ENCODE measurements at regions not wholly inside any gene's neighbourhood (a gene's known extent, or its start where the extent isn't known, plus 50 kb on each side); places are given as distances from the start of the nearest gene placed in this dataset.

GRCh38 chr14:106489112-106489881 is 962.9 kb downstream of the TMEM121 start:
- no peak overlapping the region for H3K4me3 ChIP-seq (ENCODE audit: low read length)
- H3K9me3 ChIP-seq (ENCODE audit: control insufficient read depth, low read depth, low read length), result peaks cover 74% of the 10 kb centered on the region
- H3K27ac ChIP-seq (ENCODE audit: low read length), result no peak overlapping the region
- no peaks in the 10 kb centered on the region for H3K27me3 ChIP-seq (ENCODE audit: control insufficient read depth, insufficient read depth, low read length)
- H3K4me1 ChIP-seq (ENCODE audit: control insufficient read depth, low read depth, low read length), result no peaks in the 10 kb centered on the region
- no peak overlapping the region for H3K9ac ChIP-seq (ENCODE audit: low read length)
- H3K36me3 ChIP-seq (ENCODE audit: control insufficient read depth, low read depth, low read length), result no peaks in the 10 kb centered on the region

- Histone ChIP-seq H3K9me3 (ENCODE audit: control insufficient read depth, low read depth, low read length) (peaks cover 84% of the 10 kb centered on the region), H3K27ac (ENCODE audit: low read length) (no peak overlapping the region), H3K27me3 (ENCODE audit: control insufficient read depth, insufficient read depth, low read length) (no peaks in the 10 kb centered on the region), H3K4me3 (ENCODE audit: low read length) (no peak overlapping the region), H3K4me1 (ENCODE audit: control insufficient read depth, low read depth, low read length) (no peaks in the 10 kb centered on the region), H3K9ac (ENCODE audit: low read length) (no peak overlapping the region), H3K36me3 (ENCODE audit: control insufficient read depth, low read depth, low read length) (no peaks in the 10 kb centered on the region)
Measured at GRCh38 chr14:106490442-106490841, 964.1 kb downstream of the TMEM121 start.

- Histone ChIP-seq H3K4me3 (ENCODE audit: low read length) (no peak overlapping the region), H3K4me1 (ENCODE audit: control insufficient read depth, low read depth, low read length) (no peaks in the 10 kb centered on the region), H3K9ac (ENCODE audit: low read length) (no peak overlapping the region), H3K27me3 (ENCODE audit: control insufficient read depth, insufficient read depth, low read length) (no peaks in the 10 kb centered on the region), H3K27ac (ENCODE audit: low read length) (no peak overlapping the region), H3K36me3 (ENCODE audit: control insufficient read depth, low read depth, low read length) (no peaks in the 10 kb centered on the region), H3K9me3 (ENCODE audit: control insufficient read depth, low read depth, low read length) (peaks cover 84% of the 10 kb centered on the region)
Measured at GRCh38 chr14:106491851-106492250, 965.5 kb downstream of the TMEM121 start.

GRCh38 chr14:106493962-106494823 is 967.8 kb downstream of the TMEM121 start:
- H3K27ac ChIP-seq (ENCODE audit: low read length), result no peak overlapping the region
- H3K27me3 ChIP-seq (ENCODE audit: control insufficient read depth, insufficient read depth, low read length), result no peaks in the 10 kb centered on the region
- no peak overlapping the region for H3K4me3 ChIP-seq (ENCODE audit: low read length)
- H3K36me3 ChIP-seq (ENCODE audit: control insufficient read depth, low read depth, low read length), result no peaks in the 10 kb centered on the region
- peaks cover 73% of the 10 kb centered on the region for H3K9me3 ChIP-seq (ENCODE audit: control insufficient read depth, low read depth, low read length)
- no peak overlapping the region for H3K9ac ChIP-seq (ENCODE audit: low read length)
- no peaks in the 10 kb centered on the region for H3K4me1 ChIP-seq (ENCODE audit: control insufficient read depth, low read depth, low read length)

GRCh38 chr14:106500571-106500970 is 974.2 kb downstream of the TMEM121 start:
- Histone ChIP-seq H3K36me3 (ENCODE audit: control insufficient read depth, low read depth, low read length) (no peaks in the 10 kb centered on the region), H3K9me3 (ENCODE audit: control insufficient read depth, low read depth, low read length) (peaks cover 65% of the 10 kb centered on the region), H3K27me3 (ENCODE audit: control insufficient read depth, insufficient read depth, low read length) (no peaks in the 10 kb centered on the region), H3K9ac (ENCODE audit: low read length) (no peak overlapping the region), H3K27ac (ENCODE audit: low read length) (no peak overlapping the region), H3K4me3 (ENCODE audit: low read length) (no peak overlapping the region), H3K4me1 (ENCODE audit: control insufficient read depth, low read depth, low read length) (no peaks in the 10 kb centered on the region)

GRCh38 chr14:106501898-106502297 is 975.5 kb downstream of the TMEM121 start:
- H3K9me3 ChIP-seq (ENCODE audit: control insufficient read depth, low read depth, low read length), result peaks cover 68% of the 10 kb centered on the region

GRCh38 chr14:106505366-106505765 is 979.0 kb downstream of the TMEM121 start:
- Histone ChIP-seq H3K27me3 (ENCODE audit: control insufficient read depth, insufficient read depth, low read length) (no peaks in the 10 kb centered on the region), H3K27ac (ENCODE audit: low read length) (no peak overlapping the region), H3K9ac (ENCODE audit: low read length) (no peak overlapping the region), H3K9me3 (ENCODE audit: control insufficient read depth, low read depth, low read length) (peaks cover 80% of the 10 kb centered on the region), H3K4me3 (ENCODE audit: low read length) (no peak overlapping the region), H3K4me1 (ENCODE audit: control insufficient read depth, low read depth, low read length) (no peaks in the 10 kb centered on the region), H3K36me3 (ENCODE audit: control insufficient read depth, low read depth, low read length) (no peaks in the 10 kb centered on the region)

More at GRCh38 chr14:106501898-106502297, 975.5 kb downstream of the TMEM121 start:
- Histone ChIP-seq H3K27me3 (ENCODE audit: control insufficient read depth, insufficient read depth, low read length) (no peaks in the 10 kb centered on the region), H3K9ac (ENCODE audit: low read length) (no peak overlapping the region), H3K36me3 (ENCODE audit: control insufficient read depth, low read depth, low read length) (no peaks in the 10 kb centered on the region), H3K4me3 (ENCODE audit: low read length) (no peak overlapping the region), H3K27ac (ENCODE audit: low read length) (no peak overlapping the region), H3K4me1 (ENCODE audit: control insufficient read depth, low read depth, low read length) (no peaks in the 10 kb centered on the region)

GRCh38 chr14:106506881-106507305 is 980.5 kb downstream of the TMEM121 start:
- no peak overlapping the region for H3K4me3 ChIP-seq (ENCODE audit: low read length)
- no peak overlapping the region for H3K9ac ChIP-seq (ENCODE audit: low read length)
- no peak overlapping the region for H3K27ac ChIP-seq (ENCODE audit: low read length)
- H3K36me3 ChIP-seq (ENCODE audit: control insufficient read depth, low read depth, low read length), result no peaks in the 10 kb centered on the region
- H3K9me3 ChIP-seq (ENCODE audit: control insufficient read depth, low read depth, low read length), result peaks cover 77% of the 10 kb centered on the region
- no peaks in the 10 kb centered on the region for H3K4me1 ChIP-seq (ENCODE audit: control insufficient read depth, low read depth, low read length)
- H3K27me3 ChIP-seq (ENCODE audit: control insufficient read depth, insufficient read depth, low read length), result no peaks in the 10 kb centered on the region

- H3K36me3 ChIP-seq (ENCODE audit: control insufficient read depth, low read depth, low read length), result no peaks in the 10 kb centered on the region
- H3K27ac ChIP-seq (ENCODE audit: low read length), result no peak overlapping the region
- peaks cover 77% of the 10 kb centered on the region for H3K9me3 ChIP-seq (ENCODE audit: control insufficient read depth, low read depth, low read length)
- H3K4me3 ChIP-seq (ENCODE audit: low read length), result no peak overlapping the region
- H3K9ac ChIP-seq (ENCODE audit: low read length), result no peak overlapping the region
- no peaks in the 10 kb centered on the region for H3K27me3 ChIP-seq (ENCODE audit: control insufficient read depth, insufficient read depth, low read length)
- no peaks in the 10 kb centered on the region for H3K4me1 ChIP-seq (ENCODE audit: control insufficient read depth, low read depth, low read length)
Measured at GRCh38 chr14:106507354-106507753, 981.0 kb downstream of the TMEM121 start.

GRCh38 chr14:106508216-106508615 is 981.8 kb downstream of the TMEM121 start:
- Histone ChIP-seq H3K27ac (ENCODE audit: low read length) (no peak overlapping the region), H3K27me3 (ENCODE audit: control insufficient read depth, insufficient read depth, low read length) (no peaks in the 10 kb centered on the region), H3K9me3 (ENCODE audit: control insufficient read depth, low read depth, low read length) (peaks cover 82% of the 10 kb centered on the region), H3K4me1 (ENCODE audit: control insufficient read depth, low read depth, low read length) (no peaks in the 10 kb centered on the region), H3K9ac (ENCODE audit: low read length) (no peak overlapping the region), H3K36me3 (ENCODE audit: control insufficient read depth, low read depth, low read length) (no peaks in the 10 kb centered on the region), H3K4me3 (ENCODE audit: low read length) (no peak overlapping the region)

- Histone ChIP-seq H3K27me3 (ENCODE audit: control insufficient read depth, insufficient read depth, low read length) (no peaks in the 10 kb centered on the region), H3K9ac (ENCODE audit: low read length) (no peak overlapping the region), H3K27ac (ENCODE audit: low read length) (no peak overlapping the region), H3K36me3 (ENCODE audit: control insufficient read depth, low read depth, low read length) (no peaks in the 10 kb centered on the region), H3K4me3 (ENCODE audit: low read length) (no peak overlapping the region), H3K4me1 (ENCODE audit: control insufficient read depth, low read depth, low read length) (no peaks in the 10 kb centered on the region), H3K9me3 (ENCODE audit: control insufficient read depth, low read depth, low read length) (peaks cover 78% of the 10 kb centered on the region)
Measured at GRCh38 chr14:106509176-106509575, 982.8 kb downstream of the TMEM121 start.
